ENCODE measurements at regions not wholly inside any gene's neighbourhood (a gene's known extent, or its start where the extent isn't known, plus 50 kb on each side); places are given as distances from the start of the nearest gene placed in this dataset.

DNA sequence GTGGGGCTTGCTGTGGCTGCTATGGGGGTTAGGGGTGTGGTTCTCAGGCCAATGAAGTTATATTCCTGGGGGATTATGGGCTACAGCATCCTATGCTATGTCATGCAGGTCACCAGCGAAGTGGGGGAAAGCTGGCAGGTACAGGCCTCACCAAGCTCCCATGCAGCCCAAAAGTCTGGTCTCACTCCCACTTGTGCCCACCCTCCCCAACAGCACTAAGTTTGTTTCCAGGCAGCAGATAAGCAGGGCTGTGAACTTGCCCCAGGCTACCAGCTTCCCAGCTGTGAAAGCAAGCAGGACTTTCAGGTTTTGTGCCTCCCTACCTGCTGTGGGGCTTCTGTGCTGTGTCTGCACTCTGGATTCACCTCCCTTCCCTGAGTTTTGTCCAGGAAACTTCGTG is 469.7 kb downstream of the CPS1 start:
- Histone ChIP-seq H3K27ac (ENCODE audit: low read depth in 1 of 2, low read length in 1 of 2) (no peak overlapping the region), H3K4me3 (no peak overlapping the region), H3K4me1 (ENCODE audit: control insufficient read depth in 5 of 5, insufficient read depth in 5 of 5, low read length in 5 of 5) (no peaks in the 10 kb centered on the region), H3K9ac (ENCODE audit: insufficient read depth in 1 of 2, low read length in 2 of 2) (no peak overlapping the region), H3K36me3 (ENCODE audit: control insufficient read depth in 4 of 4, insufficient read depth in 4 of 4, low read length in 4 of 4) (no peaks in the 10 kb centered on the region), H3K9me3 (ENCODE audit: control insufficient read depth in 4 of 4, insufficient read depth in 3 of 4, low read length in 3 of 4) (peaks cover 0 to 12% (median 4%) of the 10 kb centered on the region in 4 donors), H3K27me3 (ENCODE audit: control insufficient read depth in 3 of 3, insufficient read depth in 3 of 3, low read length in 2 of 3) (no peaks in the 10 kb centered on the region)
- DNase-seq (no peak), ATAC-seq (ENCODE audit: insufficient read depth, low FRiP score) (no peak)
- TF ChIP-seq CTCF (IDR thresholded peaks at IDR 0.05; ENCODE audit: control extremely low read depth, extremely low read depth), result no peak
- WGBS, 2 donors, result 69 to 78% methylated on average over 2 of the region's 2 CpGs

DNA sequence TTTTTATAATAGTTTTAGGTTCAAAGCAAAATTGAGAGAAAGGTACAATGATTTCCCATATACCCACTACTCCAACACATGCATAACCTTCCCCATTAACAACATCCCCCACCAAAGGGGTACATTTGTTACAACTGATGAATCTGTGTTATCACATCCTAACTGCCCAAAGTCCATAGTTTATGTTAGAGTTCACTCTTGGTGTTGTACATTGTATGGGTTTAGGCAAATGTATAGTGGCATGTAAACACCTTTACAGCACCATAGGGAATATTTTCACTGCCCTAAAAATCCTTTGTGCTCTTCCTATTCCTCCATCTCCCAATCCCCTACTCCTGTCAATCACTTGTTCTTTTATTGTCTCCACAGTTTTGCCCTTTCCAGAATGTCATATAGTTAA is 471.6 kb downstream of the CPS1 start:
- no peak overlapping the region for H3K27ac ChIP-seq (ENCODE audit: low read depth in 1 of 2, low read length in 1 of 2)
- no peak for TF ChIP-seq CTCF (IDR thresholded peaks at IDR 0.05; ENCODE audit: control extremely low read depth, extremely low read depth)
- no peak overlapping the region for H3K9ac ChIP-seq (ENCODE audit: insufficient read depth in 1 of 2, low read length in 2 of 2)
- no peaks in the 10 kb centered on the region for H3K36me3 ChIP-seq (ENCODE audit: control insufficient read depth in 4 of 4, insufficient read depth in 4 of 4, low read length in 4 of 4)
- no peaks in the 10 kb centered on the region for H3K27me3 ChIP-seq (ENCODE audit: control insufficient read depth in 3 of 3, insufficient read depth in 3 of 3, low read length in 2 of 3)
- DNase-seq (no peak), ATAC-seq (ENCODE audit: insufficient read depth, low FRiP score) (no peak)
- H3K9me3 ChIP-seq (ENCODE audit: control insufficient read depth in 4 of 4, insufficient read depth in 3 of 4, low read length in 3 of 4), result peaks cover 0 to 12% (median 4%) of the 10 kb centered on the region in 4 donors
- H3K4me1 ChIP-seq (ENCODE audit: control insufficient read depth in 5 of 5, insufficient read depth in 5 of 5, low read length in 5 of 5), result no peaks in the 10 kb centered on the region
- H3K4me3 ChIP-seq, result no peak overlapping the region

DNA sequence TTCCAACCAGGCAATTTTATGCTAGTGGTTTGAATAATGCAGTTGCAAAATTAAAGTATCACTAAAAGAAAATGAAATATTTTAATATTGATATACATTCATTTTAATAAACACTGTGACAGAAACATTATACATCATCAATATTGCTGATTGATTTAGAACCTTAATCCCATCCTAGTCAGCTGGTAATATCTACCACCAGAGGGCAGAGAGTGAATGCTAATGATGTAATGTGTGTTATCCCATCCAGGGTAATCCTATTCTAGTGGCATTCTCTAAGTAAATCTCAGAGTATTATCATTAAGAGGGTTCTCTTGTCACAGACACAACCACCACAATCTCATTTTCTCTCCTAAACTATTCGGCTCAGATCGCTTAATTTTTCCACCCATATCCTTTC is 477.4 kb downstream of the CPS1 start:
- Histone ChIP-seq H3K27me3 (ENCODE audit: control insufficient read depth in 3 of 3, insufficient read depth in 3 of 3, low read length in 2 of 3) (no peaks in the 10 kb centered on the region), H3K9ac (ENCODE audit: insufficient read depth in 1 of 2, low read length in 2 of 2) (no peak overlapping the region), H3K27ac (ENCODE audit: low read depth in 1 of 2, low read length in 1 of 2) (no peak overlapping the region), H3K4me1 (ENCODE audit: control insufficient read depth in 5 of 5, insufficient read depth in 5 of 5, low read length in 5 of 5) (no peaks in the 10 kb centered on the region), H3K36me3 (ENCODE audit: control insufficient read depth in 4 of 4, insufficient read depth in 4 of 4, low read length in 4 of 4) (no peaks in the 10 kb centered on the region), H3K4me3 (no peak overlapping the region), H3K9me3 (ENCODE audit: control insufficient read depth in 4 of 4, insufficient read depth in 3 of 4, low read length in 3 of 4) (no peaks in the 10 kb centered on the region)
- DNase-seq (peak in 1 of 3 donors; percentile 5), ATAC-seq (ENCODE audit: insufficient read depth, low FRiP score) (no peak)
- no peak for TF ChIP-seq CTCF (IDR thresholded peaks at IDR 0.05; ENCODE audit: control extremely low read depth, extremely low read depth)
- 63 to 65% methylated on average over 2 of the region's 2 CpGs for WGBS, 2 donors

- H3K36me3 ChIP-seq (ENCODE audit: control insufficient read depth in 4 of 4, insufficient read depth in 4 of 4, low read length in 4 of 4), result no peaks in the 10 kb centered on the region
- H3K9me3 ChIP-seq (ENCODE audit: control insufficient read depth in 4 of 4, insufficient read depth in 3 of 4, low read length in 3 of 4), result no peaks in the 10 kb centered on the region
- no peaks in the 10 kb centered on the region for H3K4me1 ChIP-seq (ENCODE audit: control insufficient read depth in 5 of 5, insufficient read depth in 5 of 5, low read length in 5 of 5)
- TF ChIP-seq CTCF (IDR thresholded peaks at IDR 0.05; ENCODE audit: control extremely low read depth, extremely low read depth), result no peak
- no peak overlapping the region for H3K9ac ChIP-seq (ENCODE audit: insufficient read depth in 1 of 2, low read length in 2 of 2)
- 51 to 52% methylated on average over 4 of the region's 4 CpGs for WGBS, 2 donors
- H3K4me3 ChIP-seq, result no peak overlapping the region
- H3K27me3 ChIP-seq (ENCODE audit: control insufficient read depth in 3 of 3, insufficient read depth in 3 of 3, low read length in 2 of 3), result no peaks in the 10 kb centered on the region
- peak in 2 of 3 donors; percentile 25 to 35 for DNase-seq
- H3K27ac ChIP-seq (ENCODE audit: low read depth in 1 of 2, low read length in 1 of 2), result no peak overlapping the region
- ATAC-seq (ENCODE audit: insufficient read depth, low FRiP score), result no peak
These were observed 479.3 kb downstream of the CPS1 start for GRCh38 chr2:211035548-211036185.
